Upper lobe of left lung (tissue), 6 donors: ENCODE measurements at regions not wholly inside any gene's neighbourhood (a gene's known extent, or its start where the extent isn't known, plus 50 kb on each side); places are given as distances from the start of the nearest gene placed in this dataset.

Experiments used
- ATAC-seq, 2 donors: fragments of 200-7000 bp; cut with Tn5 transposase; one replicate each; pipeline ENCODE4 v1.9.1; 2022; ENCODE audit warnings: mild to moderate bottlenecking in 2 of 2, moderate library complexity in 2 of 2; ENCODE audit not compliant: low FRiP score in 2 of 2
- DNase-seq, 2 donors: peaks; one replicate each; pipeline ENCODE4 v3.0.0-alpha.2; 2019 to 2020
- H3K27ac ChIP-seq, 4 donors: fragments of 200-600 bp; sonication (generic); one replicate each; pipeline ENCODE4 v1.5.1; 2016 to 2019
- H3K27me3 ChIP-seq, 4 donors: fragments of 200-600 bp; sonication (generic); one replicate each; pipeline ENCODE4 v1.5.1; 2017 to 2019
- H3K36me3 ChIP-seq, 4 donors: fragments of 200-600 bp; sonication (generic); one replicate each; pipeline ENCODE4 v1.5.1; 2016 to 2019
- H3K4me1 ChIP-seq, 4 donors: fragments of 200-600 bp; sonication (generic); one replicate each; pipeline ENCODE4 v1.5.1; 2018 to 2019
- H3K4me3 ChIP-seq, 4 donors: fragments of 200-600 bp; sonication (generic); one replicate each; pipeline ENCODE4 v1.5.1; 2017 to 2019; ENCODE audit warnings: mild to moderate bottlenecking in 2 of 4, moderate library complexity in 1 of 4
- H3K9me3 ChIP-seq, 4 donors: fragments of 200-600 bp; sonication (generic); one replicate each; pipeline ENCODE4 v1.5.1; 2018 to 2019
- CTCF ChIP-seq, 6 experiments: fragments of 450-650 bp in 4 of 6; fragments of 200-600 bp in 2 of 6; sonication (generic) in 2 of 6; IDR thresholded peaks; one replicate each; pipeline ENCODE4 v1.5.1; 2016 to 2019; ENCODE audit warnings: antibody characterized with exemption in 6 of 6
- EP300 ChIP-seq, 4 donors: sonication (generic); formaldehyde crosslinking; IDR thresholded peaks; one replicate each; pipeline ENCODE4 v1.5.1; 2017; ENCODE audit warnings: antibody characterized with exemption in 4 of 4, control low read depth in 2 of 4
- POLR2A ChIP-seq, 4 donors: fragments of 450-650 bp; IDR thresholded peaks; one replicate each; pipeline ENCODE4 v1.5.1; 2016 to 2017; ENCODE audit warnings: antibody characterized with exemption in 4 of 4, mild to moderate bottlenecking in 2 of 4
- POLR2AphosphoS5 ChIP-seq, 2 donors: sonication (generic); formaldehyde crosslinking; IDR thresholded peaks; one replicate each; pipeline ENCODE4 v1.5.1; 2017; ENCODE audit warnings: antibody characterized with exemption in 2 of 2
- WGBS, 2 donors: methylation state at CpG; one replicate each; pipeline ENCODE4 v1.1.5; 2017 to 2018; 5-methylcytosine and 5-hydroxymethylcytosine counted together
- donor health status: DM: no; HTN: no; CAD: no; lungs with moderate emphysema.
- donor health status: DM: no; HTN: yes; CAD: no; lungs with severe emphysema.

DNA sequence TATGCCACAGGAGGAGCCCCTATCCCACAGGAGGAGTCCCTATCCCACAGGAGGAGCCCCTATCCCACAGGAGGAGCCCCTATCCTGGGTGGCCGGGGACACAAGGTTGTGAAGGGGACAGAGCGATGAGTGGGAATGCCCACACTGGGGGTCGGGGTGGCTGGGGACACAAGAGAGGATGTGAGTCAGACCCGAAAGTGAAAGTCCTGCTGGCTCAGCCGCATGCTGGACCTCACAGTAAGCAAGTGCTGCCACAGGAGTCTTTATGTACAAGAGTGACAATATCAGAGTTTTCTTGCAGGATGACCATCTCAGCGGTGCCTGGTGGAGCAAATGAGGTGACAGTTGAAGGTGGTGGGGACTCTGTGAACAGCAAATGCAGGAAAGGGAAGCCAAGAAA lies 93.7 kb downstream of the PSMB1 start:
- Histone ChIP-seq H3K27me3 (no peaks in the 10 kb centered on the region), H3K4me3 (peak overlapping the region in 3 of 4 donors; percentile 19 to 32 (median 23)), H3K36me3 (no peaks in the 10 kb centered on the region), H3K27ac (no peak overlapping the region), H3K4me1 (peaks cover 0 to 10% (median 7%) of the 10 kb centered on the region in 4 donors), H3K9me3 (no peaks in the 10 kb centered on the region)
- ATAC-seq, result peak in 1 of 2 donors; percentile 65
- WGBS, 2 donors, result 10 to 18% methylated on average over 2 to 6 of the region's 6 CpGs
- no peak for TF ChIP-seq EP300 (IDR thresholded peaks at IDR 0.05)
- no peak for TF ChIP-seq POLR2AphosphoS5 (IDR thresholded peaks at IDR 0.05)
- no peak for TF ChIP-seq POLR2A (IDR thresholded peaks at IDR 0.05)
- no peak for TF ChIP-seq CTCF (IDR thresholded peaks at IDR 0.05)
- peak in 1 of 2 donors; percentile 36 for DNase-seq

GRCh38 chr6:170456886-170457698 lies 96.0 kb downstream of the PSMB1 start:
- WGBS, 2 donors, result 86 to 89% methylated on average over 8 to 11 of the region's 11 CpGs
- ATAC-seq, result no peak

More at GRCh38 chr6:170456886-170457698, 96.0 kb downstream of the PSMB1 start:
- Histone ChIP-seq H3K36me3 (no peaks in the 10 kb centered on the region), H3K27me3 (no peaks in the 10 kb centered on the region), H3K27ac (no peak overlapping the region), H3K4me1 (peaks cover 0 to 10% (median 7%) of the 10 kb centered on the region in 4 donors), H3K9me3 (no peaks in the 10 kb centered on the region), H3K4me3 (no peak overlapping the region)
- no peak for TF ChIP-seq POLR2AphosphoS5 (IDR thresholded peaks at IDR 0.05)
- TF ChIP-seq EP300 (IDR thresholded peaks at IDR 0.05), result no peak
- TF ChIP-seq CTCF (IDR thresholded peaks at IDR 0.05), result no peak
- TF ChIP-seq POLR2A (IDR thresholded peaks at IDR 0.05), result no peak
- no peak for DNase-seq
